Stimulated activated CD4-positive, alpha-beta T cell treated with anti-CD3 and anti-CD28 coated beads, Interleukin-2, amount 100 ng/mL, for 4 hours (primary cell): ENCODE measurements at regions not wholly inside any gene's neighbourhood (a gene's known extent, or its start where the extent isn't known, plus 50 kb on each side); places are given as distances from the start of the nearest gene placed in this dataset.

Experiments used
- DNase-seq: peaks from one replicate; pipeline ENCODE4 v3.0.0-alpha.2; 2020; ENCODE audit warnings: low read depth

DNA sequence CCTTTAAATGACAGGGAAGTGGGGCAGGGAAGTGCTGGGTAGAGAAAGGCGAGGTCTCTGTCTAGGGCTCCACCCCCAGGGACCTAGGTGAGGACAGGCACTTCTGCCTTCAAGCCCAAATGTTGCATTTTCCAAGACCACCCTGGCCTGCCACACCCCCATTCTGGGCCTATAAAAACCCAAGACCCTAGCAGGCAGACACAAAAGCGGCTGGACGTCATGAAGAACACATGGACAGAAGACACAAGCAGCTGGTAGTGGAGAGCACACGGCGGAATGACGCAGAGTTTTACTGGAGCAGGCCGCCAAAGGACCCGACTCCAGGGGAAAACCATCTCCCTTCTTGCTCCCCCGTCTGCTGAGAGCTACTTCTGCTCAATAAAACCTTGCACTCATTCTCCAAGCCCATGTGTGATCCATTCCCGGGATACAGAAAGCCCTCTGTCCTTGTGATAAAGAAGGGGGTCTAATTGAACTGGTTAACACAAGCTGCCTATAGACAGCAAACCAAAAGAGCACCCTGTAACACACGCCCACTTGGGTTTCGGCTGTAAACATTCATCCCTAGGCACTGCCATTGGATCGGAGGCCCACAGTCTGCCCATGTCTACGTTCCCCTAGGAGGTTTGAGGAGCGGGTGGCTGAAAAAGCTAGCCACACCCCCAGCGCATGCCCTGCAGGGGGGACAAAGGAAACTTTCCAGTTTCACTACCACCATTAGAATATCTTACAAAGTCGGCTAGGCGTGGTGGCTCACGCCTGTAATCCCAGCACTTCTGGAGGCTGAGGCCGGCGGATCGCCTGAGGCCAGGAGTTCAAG is 622.2 kb upstream of the SALL1 start:
- DNase-seq, result no peak

DNA sequence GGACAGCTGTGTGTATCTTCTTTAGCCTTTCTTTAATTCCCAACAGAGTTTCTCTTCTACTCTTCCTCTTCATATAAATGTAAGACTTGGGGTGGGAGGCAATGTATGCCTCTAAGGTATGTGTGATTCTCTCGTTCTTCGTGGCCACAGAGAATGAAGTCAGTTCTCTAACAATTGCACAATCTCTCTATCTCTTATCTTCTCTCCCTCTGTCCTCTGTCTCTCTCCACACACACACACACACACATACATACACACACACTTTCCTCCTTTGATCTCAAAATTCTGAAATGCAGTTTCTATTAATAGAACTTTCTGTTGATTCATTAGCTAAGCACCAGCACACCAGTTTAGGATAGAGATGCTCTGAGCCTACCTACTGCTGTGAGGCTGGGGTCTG is 615.7 kb upstream of the SALL1 start:
- no peak for DNase-seq

DNA sequence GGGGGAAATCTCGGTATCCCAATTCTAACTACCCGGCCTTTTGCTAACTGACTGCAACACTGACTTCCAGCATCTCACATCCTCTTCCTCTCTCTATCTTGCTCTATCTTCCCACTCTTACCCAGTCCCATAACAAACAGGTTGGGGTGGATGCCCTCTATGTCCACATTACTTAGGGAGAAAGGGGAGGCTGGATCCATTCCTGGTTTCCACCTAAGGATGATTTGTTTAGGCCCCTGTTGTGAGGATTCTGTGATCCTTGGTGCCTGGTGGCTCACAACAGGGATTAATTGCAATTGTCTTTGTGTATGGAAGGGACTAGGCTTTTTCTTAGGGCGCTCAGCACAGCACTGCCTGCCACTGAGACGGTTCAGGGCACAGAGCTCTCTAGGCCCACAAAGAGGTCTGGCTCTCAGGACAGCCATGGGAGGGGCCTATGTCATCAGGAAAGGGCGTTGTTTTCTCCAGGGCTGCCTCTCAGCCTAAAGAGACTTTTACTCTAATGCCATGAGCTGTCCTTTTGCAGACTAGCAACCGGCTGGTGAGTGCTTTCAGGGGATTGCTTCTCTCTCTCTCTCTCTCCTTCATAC is 612.1 kb upstream of the SALL1 start:
- DNase-seq, result no peak

DNA sequence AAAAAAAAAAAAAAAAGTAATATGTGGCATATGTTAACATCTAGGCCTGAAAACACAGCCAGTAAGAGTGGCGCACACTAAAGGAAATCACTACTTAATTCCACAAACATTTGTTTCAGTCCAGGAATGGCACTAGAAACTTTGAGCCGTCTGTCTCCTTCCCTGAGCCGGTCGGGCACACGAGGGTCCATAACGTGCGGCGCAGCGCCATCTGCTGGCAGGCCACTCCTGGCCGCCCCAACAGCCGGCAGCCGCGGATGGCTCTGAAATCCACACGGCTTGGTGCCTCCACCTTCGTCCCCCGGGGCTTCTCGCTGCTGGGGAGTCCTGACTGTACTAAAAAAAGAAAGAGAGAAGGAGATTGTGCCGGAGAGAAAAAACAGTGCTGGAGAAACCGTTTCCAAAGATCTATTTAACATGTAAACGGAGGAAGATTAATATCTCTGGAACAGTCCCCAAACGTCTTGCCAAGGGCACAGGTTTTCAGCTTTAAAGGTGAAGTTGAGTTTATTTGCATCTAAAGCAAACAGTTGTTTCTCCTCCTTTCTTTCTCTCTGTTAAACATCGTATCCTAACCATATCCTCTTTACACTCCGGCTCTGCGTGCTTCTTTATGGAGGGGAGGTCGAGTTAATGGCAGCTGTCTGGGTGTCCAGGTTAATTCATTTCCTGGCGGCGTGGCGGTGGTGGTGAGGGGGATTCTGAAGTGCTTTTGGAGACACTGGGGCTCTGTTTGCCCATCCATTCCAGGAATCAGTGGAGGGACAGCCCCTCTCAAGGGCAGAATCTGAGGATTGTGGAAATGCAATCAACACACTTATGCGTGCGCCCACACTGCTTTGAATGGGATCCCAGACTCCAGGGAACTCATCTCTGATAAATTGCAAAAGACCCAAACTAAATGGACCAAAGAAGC is 611.3 kb upstream of the SALL1 start:
- no peak for DNase-seq

DNA sequence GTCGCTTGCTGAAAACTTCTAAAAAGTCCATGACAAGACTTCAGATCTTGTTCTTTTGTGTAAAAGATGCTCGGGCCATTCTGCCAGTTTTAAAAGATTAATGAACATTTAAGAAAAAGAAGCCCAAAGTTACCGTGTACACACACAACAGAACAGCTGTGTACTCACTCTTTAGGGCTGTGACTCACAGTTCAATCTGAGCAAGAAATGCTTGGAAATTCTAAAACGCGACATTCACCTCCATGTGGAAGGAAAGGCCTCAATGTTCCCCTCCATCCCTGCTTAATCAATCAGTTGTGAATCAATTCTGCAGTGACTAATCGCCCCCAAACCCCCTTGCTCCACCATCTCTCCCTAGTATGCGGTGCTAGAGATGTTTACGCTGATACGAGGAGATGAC is 609.9 kb upstream of the SALL1 start:
- no peak for DNase-seq

DNA sequence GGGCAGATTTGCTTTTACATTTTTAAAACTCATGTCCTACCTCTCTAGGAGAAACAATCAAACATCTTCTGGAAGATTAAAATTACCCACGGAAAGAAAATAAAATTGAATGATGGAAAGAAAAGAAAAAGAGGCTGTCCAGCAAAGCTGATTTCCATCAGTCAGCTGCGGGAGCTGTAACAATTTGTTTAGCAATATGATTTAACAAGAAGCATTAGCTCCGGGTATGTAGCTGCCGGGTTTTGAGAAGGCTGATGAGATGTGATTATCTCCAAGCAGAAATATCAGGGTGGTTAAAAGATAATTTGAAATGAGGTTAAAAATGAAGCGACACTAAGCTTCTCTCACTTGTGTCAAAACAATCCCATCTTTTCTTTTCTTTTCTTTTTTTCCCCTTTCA is 608.9 kb upstream of the SALL1 start:
- DNase-seq, result no peak

DNA sequence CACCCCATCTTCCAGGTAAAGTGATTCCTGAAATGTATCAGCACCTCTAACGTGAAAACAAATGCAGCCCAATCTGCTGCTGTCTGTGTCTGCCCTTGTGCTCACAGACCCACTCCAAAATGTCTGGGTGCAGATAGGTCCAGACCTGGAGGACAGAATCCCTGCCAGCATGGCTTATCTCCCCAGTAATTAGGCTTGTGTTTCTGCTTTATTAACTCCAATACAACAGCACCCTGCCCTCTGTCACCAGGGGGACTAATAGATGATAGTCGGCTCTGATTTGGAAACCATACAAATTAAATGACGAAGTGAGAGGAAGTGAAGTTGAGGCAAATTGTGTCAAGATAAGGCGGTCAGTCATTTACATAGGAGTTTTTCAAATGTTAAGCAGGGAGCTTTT is 608.3 kb upstream of the SALL1 start:
- DNase-seq, result no peak

DNA sequence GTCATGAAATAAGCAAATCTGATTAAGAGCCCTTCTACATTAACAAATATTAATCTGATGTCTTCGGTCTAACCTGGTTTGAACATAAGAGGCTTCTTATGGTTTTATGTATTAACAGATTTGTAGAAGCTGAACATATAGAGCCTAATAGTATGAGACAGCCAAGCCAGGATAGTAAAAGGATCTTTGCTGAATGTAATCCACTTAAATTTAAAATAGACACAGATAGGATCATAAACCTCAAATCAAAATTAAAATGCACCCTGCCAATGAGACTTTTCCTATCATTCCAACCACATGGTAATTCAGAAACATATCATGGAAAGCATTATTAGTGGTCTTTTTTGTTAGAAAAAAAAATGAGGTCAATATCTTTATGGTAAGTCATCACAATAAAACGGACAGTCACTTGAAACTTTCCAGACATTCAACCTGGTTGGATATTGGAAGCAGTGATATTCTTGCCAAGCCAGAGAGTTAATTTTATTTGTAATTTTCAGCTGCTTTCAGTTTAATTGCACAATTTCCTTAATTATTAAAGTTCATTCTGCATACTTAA is 606.9 kb upstream of the SALL1 start:
- DNase-seq, result no peak

DNA sequence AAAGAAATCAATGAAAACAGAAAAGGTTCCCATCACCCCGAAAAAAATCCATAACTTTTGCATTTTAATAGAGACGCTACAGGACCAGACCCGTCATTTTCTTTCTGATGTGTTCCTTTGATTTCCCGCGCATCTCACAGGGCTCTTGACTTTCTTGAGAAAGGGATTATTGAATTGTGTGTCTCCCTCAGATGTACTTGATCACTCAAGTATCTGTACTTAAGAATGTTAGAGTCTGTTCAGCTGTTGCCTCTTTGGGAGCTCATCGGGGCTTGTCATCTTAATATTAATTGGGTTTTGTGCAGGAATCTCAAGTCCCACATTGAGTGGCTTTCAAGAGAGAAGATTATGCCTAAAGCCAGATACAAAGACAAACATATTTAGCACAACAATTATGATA is 606.4 kb upstream of the SALL1 start:
- no peak for DNase-seq

DNA sequence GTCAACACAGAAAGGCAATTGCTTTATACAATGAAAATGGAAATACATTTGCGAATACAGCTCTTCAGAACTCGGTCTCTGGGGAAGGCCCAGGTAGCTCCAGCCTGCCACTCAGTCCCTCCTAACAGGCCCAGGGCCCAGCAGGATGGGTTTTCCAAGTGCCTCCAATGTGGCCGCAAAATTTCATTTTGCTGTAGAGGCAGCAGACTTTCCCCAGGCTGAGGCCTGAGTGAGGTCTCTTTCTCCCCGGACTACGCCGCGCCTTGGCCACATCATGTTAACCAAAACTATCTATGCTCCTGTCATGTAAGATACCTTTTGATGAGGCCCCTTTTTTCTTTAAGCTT is 606.0 kb upstream of the SALL1 start:
- DNase-seq, result no peak

DNA sequence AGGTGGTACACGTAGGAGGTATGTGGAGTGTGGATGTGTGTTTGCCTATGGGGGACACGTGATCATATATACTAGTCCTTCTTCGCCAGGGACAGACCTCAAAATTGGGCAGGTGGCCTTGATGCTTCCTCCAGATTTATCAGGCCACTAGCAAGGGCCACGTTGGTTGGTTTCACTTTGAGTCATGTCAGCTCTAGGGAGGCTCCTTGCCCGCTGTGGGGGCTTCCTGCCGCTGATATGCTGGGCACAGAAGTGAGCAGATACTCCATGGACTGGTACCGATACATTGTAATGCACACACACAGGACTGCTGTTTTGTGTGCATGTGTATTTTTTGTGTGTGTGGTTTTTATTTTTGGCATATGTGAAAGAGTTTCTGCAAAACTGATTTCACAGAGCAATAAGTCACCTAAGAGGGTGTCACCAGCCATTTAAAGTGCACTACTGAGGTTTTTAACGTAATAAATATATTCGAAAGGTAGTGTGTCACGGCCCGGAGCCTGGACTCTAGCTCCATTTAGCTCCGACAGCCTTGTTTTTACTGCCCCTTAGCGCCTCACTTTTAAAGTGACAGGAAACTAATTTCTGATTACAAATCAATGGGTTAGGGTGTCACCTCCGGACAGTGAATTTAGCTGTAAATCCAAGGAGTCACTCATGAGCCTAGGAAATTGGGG is 605.5 kb upstream of the SALL1 start:
- DNase-seq, result no peak

DNA sequence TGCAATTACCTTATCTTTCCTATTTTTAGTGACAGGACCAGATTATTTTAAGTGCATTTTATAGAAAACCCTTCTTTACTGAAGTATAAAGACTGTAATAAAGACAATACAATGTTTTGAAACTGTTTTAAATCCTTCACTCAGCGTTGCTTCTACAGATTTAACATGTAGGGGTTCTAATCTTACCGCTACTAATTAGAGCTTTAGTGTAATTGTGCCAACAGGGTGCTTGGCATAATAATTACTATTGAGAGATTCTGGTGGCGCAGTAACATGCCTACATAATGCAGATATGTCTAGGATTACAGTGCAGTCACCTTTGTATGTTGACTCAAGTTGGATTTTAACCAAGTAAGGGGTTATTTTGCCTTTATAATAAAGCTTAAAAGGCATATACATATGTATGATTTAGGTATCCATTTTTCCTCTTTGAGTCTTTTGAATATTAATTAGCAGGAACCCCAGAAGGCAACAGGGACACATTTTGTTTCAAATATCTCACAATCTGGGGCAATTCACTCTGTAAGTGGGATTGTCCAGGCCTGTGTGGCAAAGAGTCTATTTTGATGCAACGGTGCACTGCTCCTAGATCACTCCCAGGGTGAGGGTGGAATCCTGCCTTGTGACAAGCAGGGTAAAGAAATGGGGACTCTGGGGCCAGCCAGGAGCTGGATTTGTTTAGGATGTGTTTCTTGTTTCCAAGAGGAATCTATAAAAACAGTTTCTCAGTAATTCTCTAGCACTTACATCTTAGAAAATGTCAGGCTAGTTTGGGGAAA is 604.7 kb upstream of the SALL1 start:
- no peak for DNase-seq

DNA sequence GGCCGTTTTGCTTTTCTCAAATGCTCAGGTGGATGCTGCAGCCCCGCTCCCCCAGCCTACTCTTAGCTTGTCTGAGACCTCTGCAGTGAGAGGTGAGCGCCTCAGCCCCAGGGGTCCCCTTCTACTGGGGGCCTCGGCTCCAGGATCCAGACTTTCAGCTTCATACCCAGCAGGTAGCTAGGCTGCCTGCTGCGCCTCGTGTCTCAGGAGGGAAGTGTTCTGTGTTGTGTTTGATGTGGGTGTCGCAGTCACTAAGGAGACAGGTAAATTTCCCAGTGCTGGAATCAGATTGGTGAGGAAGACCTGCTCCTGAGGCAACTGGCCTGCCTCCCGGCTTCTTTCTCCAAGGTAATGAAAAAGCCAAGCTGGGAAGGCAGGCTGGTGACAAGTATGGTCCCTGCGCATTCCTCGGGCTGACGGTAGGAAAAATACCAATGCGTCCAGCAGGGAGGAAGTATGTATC is 604.0 kb upstream of the SALL1 start:
- no peak for DNase-seq

DNA sequence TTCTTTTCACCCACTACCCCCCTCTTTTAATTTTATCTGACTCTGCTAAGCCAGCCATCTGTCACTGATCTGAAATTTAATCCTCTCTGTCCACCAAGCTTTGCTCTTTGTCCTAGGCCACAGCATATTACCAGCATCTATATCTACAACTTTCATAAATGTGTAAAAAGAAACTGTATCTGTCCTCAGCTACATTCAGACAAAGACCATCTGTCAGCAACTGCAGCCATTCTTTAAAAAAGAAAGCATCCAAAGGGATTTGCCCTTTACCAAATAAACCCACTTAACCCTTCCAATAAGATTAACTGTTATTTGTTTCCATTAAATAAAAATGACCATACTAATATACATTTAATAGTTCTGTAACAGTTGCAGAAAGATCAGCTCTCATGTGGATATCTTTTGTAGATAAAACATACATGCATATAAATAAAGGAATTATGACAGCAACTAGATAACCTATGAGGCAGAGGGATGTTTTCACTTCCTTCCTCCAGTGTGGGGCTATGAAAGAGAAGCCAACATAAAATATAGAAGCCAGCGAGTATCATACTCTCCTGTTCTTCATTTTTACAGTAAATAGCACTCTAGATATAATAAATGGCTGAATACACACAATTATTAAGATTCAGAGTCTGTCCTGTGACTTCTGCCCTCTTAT is 602.5 kb upstream of the SALL1 start:
- DNase-seq, result no peak

DNA sequence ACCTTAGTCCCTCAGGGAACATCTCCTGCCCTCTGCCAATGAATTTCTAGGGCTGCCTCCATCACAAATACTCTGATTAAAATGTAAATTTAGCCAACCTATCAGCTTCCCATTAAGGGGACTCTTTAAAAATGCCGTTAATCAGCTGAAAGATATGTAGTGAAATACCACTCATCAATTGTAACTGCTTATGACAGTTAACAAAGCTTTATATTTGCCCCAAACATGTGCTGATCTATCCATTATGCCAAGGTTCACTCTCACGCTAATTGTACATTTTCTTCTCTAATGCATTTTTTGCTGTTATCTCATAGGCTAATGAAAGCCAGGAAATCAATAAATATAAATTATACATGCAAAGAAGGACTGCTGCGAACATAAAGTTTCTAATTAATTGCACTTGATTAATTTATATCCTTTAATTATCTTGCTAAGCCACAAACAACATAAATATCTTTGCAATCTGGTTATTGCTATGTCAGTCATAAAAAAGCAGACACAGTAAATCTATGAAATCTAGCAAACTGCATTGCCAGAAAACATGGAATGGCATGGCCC is 601.4 kb upstream of the SALL1 start:
- no peak for DNase-seq

DNA sequence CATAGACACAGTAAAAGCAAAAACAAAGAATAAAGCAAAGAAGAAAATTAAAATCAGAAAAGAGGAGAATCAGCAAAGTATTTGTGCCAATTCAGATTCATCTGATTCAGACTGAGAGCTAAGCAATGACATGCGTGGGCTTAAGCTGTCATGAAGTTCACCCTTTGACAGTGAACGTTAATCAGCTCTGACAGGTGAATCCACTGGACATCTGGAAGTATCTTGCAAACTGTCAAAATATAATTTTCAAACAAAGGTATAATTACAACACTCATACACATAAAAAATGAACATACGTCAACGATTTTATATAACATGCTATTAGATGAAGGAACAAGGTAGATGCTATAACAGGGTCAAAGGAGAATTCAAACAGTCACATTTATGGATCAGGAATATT is 596.3 kb upstream of the SALL1 start:
- DNase-seq, result no peak

DNA sequence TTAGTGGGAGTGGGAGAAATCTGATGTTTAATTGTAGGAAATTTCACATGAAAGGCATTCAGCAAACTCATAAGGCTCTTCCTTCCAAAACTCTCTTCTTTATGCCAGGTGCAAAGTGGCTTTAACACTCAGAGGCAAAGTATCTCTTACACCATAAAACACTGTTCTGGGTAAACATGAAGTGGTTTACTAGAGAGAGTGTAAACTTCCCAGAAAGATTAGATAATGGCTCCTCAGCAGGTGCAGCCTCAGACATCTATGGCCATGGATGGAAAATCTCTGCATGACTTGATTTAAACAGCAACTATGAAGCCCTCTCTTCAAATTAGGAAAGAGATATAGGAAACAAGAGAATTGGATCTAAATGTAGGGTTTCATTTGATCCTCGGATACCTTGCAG is 583.1 kb upstream of the SALL1 start:
- no peak for DNase-seq

DNA sequence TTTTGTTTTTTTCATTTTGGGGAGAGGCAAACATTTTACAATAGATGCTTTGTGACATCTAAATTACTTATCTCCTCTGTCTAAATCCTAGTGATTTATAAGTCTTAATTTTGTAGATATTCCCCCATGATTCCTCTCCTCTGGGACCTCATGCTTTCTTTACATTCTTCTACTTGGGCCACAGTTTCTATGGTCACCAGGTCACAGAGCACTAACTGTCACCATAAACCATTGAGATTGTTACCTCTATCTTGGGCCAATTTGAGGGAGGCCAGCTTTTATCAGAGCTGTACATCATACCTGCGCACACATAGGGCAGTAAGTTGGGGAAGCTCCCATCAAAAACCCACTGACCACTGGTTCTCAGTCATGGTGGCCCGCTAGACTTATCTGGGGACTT is 582.1 kb upstream of the SALL1 start:
- no peak for DNase-seq

DNA sequence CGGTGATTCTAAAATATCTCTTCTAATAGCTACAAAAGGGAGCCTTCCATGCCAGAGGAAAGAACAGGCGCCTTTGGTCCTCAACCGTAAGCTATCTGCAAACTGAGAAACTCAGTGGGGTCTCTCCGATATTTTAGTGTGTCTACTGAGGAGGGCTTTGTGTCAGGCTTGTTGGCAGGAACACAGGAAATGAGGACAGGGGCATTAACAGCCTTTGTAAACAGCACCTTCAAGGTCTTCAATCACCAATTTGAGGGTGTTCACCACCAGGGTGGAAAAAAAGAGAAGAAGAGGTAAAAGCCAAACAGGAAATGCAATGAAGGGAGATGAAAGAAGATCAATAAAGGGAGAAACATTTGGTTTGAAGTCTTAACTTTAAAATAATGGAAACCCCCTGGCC is 580.1 kb upstream of the SALL1 start:
- no peak for DNase-seq

DNA sequence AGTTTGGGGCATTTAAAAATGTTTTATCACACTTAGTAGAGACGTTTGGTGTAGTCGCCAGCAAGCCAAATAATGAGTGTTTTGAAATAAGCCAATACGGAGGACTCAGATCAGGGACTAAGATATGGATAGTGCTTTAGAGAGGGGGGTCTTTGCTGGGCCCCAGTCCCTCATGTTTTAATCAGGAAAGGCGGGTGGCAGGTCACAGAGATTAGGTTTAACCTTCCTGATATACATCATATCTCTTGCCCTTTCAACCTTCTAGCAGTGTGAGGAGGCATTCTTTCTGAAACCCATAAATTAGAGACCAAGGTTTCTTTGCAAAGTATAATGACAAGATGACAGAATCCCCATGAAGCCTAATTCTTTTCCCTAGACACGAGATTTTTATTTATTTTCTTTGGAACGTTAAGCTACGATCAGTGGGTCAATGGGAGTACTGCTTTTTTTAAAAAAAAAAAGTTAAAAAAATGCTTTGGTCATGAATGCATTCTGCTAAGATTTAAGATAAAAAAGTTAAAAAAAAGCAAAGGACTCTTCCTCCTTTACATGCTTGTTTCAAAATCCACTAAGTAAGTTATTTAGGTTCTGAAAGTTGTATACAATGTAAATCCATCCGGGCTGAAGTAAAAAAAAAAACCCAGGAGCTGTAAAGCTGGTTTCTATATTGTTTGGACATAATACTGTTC is 572.1 kb upstream of the SALL1 start:
- no peak for DNase-seq
